Neural crest cell (in vitro differentiated cells): ENCODE measurements at regions not wholly inside any gene's neighbourhood (a gene's known extent, or its start where the extent isn't known, plus 50 kb on each side); places are given as distances from the start of the nearest gene placed in this dataset.

Experiments
- DNase-seq: peaks from one replicate; pipeline ENCODE4 v3.0.0; 2021; ENCODE audit warnings: low read depth, mixed read lengths, low spot score
- H3K27ac Mint-ChIP-seq: one replicate; pipeline ENCODE4 v1.8.0; 2021; ENCODE audit warnings: mild to moderate bottlenecking, mixed read lengths; ENCODE audit not compliant: unreplicated experiment
- H3K27me3 Mint-ChIP-seq: 2 replicates; pipeline ENCODE4 v1.8.0; 2021; ENCODE audit warnings: low read depth, mild to moderate bottlenecking, mixed read lengths
- H3K36me3 Mint-ChIP-seq: 2 replicates; pipeline ENCODE4 v1.8.0; 2021; ENCODE audit warnings: low read depth, mild to moderate bottlenecking, mixed read lengths
- H3K4me1 Mint-ChIP-seq: 2 replicates; pipeline ENCODE4 v1.8.0; 2021; ENCODE audit warnings: mixed read lengths
- H3K4me3 Mint-ChIP-seq: one replicate; pipeline ENCODE4 v1.8.0; 2021; ENCODE audit warnings: mild to moderate bottlenecking, mixed read lengths
- H3K9me3 Mint-ChIP-seq: 2 replicates; pipeline ENCODE4 v1.8.0; 2021; ENCODE audit warnings: mixed read lengths
- TF ChIP-seq, protein P1 (sequence below): fragments of 200-600 bp; sonication (generic); conservative IDR thresholded peaks from 2 replicates; pipeline ENCODE4 v1.5.0; 2021; ENCODE audit warnings: antibody characterized with exemption, mild to moderate bottlenecking

DNA sequence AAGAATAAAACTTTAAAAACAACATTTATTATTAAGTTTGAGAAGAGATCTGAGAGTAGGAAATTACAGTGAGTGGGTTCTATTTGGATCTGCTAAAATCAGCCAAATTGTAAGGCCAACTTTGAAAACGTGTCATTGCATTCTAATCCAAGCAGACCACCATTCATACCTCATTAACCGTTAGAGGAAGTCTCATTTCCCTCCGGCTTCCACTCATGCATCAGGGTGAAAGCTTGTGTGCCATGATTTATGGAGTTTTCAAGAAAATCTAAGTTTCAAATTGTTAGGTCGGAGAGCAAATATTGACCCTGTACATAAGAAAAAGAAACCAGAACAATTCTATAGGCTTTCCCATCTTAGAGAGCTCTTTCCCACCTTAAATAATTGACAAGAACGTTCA, 166.6 kb upstream of the NRG3 start:
- Mint-ChIP-seq H3K9me3 (no peaks in the 10 kb centered on the region), H3K27me3 (no peaks in the 10 kb centered on the region), H3K27ac (no peak overlapping the region), H3K36me3 (no peaks in the 10 kb centered on the region), H3K4me3 (no peak overlapping the region), H3K4me1 (no peaks in the 10 kb centered on the region)
- TF ChIP-seq, protein P1, sequence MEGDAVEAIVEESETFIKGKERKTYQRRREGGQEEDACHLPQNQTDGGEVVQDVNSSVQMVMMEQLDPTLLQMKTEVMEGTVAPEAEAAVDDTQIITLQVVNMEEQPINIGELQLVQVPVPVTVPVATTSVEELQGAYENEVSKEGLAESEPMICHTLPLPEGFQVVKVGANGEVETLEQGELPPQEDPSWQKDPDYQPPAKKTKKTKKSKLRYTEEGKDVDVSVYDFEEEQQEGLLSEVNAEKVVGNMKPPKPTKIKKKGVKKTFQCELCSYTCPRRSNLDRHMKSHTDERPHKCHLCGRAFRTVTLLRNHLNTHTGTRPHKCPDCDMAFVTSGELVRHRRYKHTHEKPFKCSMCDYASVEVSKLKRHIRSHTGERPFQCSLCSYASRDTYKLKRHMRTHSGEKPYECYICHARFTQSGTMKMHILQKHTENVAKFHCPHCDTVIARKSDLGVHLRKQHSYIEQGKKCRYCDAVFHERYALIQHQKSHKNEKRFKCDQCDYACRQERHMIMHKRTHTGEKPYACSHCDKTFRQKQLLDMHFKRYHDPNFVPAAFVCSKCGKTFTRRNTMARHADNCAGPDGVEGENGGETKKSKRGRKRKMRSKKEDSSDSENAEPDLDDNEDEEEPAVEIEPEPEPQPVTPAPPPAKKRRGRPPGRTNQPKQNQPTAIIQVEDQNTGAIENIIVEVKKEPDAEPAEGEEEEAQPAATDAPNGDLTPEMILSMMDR, result no peak
- no peak for DNase-seq

DNA sequence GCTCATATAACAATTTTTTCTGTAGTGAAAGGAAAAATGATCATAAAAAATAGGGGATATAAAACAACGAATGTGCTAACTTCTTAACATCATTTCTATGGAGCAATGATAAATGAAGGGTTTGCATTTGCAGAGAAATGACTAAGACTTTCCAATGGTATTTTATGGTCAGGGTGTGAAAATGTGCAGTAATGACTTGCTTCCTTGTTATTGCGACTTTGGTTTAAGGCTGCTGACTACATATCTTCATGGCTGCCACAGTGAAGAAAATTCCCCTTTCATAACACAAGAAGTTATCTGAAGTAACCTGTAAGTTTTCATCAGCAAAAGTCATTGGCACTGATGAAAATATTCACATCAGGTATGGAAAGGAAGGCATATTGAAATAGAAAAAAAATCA, 166.1 kb upstream of the NRG3 start:
- Mint-ChIP-seq H3K27ac (no peak overlapping the region), H3K4me3 (no peak overlapping the region), H3K9me3 (no peaks in the 10 kb centered on the region), H3K27me3 (no peaks in the 10 kb centered on the region), H3K4me1 (no peaks in the 10 kb centered on the region), H3K36me3 (no peaks in the 10 kb centered on the region)
- TF ChIP-seq, protein P1, result no peak
- no peak for DNase-seq

DNA sequence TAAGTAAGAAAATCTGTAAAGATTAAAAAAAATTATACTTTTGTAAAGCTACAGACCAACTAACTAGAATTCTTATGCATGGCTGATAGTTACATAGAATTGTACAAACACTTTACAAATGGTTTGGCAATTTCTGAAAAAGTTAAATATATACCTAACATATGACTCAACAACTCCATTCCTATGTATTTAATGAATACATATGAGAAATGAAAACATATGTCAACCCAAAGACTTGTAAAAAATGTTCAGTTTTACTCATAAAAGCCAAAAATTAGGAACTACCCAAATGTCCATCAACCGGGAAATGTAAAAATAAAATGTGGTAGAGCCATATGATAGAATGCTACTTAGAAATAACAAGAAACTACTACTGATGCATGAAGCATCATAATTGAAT, 152.6 kb upstream of the NRG3 start:
- Mint-ChIP-seq H3K27me3 (no peaks in the 10 kb centered on the region), H3K9me3 (peaks cover 3% of the 10 kb centered on the region), H3K4me1 (peaks cover 13% of the 10 kb centered on the region), H3K36me3 (peaks cover 4% of the 10 kb centered on the region), H3K27ac (no peak overlapping the region), H3K4me3 (no peak overlapping the region)
- no peak for DNase-seq
- TF ChIP-seq, protein P1, result no peak

DNA sequence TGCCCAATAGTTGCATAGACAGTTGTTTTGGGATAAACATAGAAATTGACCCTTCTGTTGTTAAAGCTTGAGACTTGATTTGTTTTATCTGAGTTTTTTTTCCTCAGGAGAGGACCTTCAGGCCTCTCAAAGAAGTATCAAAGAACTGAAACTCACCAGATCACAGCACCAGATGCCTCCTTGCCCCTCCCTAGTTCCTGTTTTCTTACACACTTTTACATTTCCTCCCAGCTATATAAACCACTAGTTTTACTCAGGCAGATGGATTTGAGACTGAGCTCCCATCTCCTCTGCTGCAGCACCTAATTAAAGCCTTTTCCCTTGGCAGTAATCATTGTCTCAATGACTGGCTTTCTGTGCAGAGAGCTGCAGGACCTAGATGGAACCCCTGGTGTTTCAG, 150.6 kb upstream of the NRG3 start:
- Mint-ChIP-seq H3K9me3 (peaks cover 3% of the 10 kb centered on the region), H3K4me1 (peaks cover 14% of the 10 kb centered on the region), H3K4me3 (no peak overlapping the region), H3K36me3 (peaks cover 4% of the 10 kb centered on the region), H3K27ac (no peak overlapping the region), H3K27me3 (no peaks in the 10 kb centered on the region)
- TF ChIP-seq, protein P1, result no peak
- DNase-seq, result no peak

DNA sequence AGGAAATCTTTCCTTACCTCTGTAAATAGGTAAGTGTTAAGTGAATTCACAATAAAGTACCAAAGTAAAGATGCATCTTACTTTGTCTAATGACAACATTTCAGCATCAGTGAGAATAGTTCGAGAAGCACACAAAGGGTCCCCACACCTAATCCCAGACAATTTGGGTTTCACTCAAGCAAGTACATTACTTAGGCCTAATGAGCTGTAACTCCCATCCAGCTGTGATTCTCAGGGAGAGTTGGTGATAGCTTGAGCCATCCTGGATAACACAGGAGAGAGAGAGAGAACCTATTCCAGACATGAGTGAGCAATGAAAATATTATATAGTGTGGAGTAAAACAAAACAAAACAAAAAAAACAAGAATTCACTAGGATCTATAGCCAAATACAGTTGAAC, 149.1 kb upstream of the NRG3 start:
- Mint-ChIP-seq H3K27ac (no peak overlapping the region), H3K36me3 (peaks cover 4% of the 10 kb centered on the region), H3K4me3 (no peak overlapping the region), H3K9me3 (peaks cover 3% of the 10 kb centered on the region), H3K4me1 (peaks cover 14% of the 10 kb centered on the region), H3K27me3 (no peaks in the 10 kb centered on the region)
- no peak for DNase-seq
- TF ChIP-seq, protein P1, result no peak

DNA sequence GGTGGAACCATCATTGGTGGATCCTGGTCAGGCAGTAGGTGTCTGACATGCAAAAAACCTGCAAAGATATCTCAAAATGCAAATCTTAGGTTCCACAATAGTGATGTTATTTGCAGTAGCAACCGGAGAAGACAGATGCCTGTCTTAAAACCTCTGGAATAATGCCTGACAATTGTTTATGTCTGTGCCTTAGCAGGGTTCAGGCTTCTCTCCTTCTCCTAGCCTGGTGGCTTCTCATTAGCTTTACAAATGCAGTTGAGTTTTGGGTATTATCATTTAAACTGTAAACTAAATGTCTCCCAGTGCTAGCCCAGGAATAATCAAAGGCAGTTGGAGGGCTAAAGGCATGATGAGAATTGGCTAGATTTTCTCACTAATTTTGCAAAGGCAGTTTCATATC, 146.3 kb upstream of the NRG3 start:
- DNase-seq, result no peak
- H3K27me3 Mint-ChIP-seq, result no peaks in the 10 kb centered on the region
- H3K4me1 Mint-ChIP-seq, result peaks cover 14% of the 10 kb centered on the region
- no peak overlapping the region for H3K4me3 Mint-ChIP-seq
- no peak overlapping the region for H3K27ac Mint-ChIP-seq
- peaks cover 2% of the 10 kb centered on the region for H3K36me3 Mint-ChIP-seq
- TF ChIP-seq, protein P1, result no peak
- peaks cover 3% of the 10 kb centered on the region for H3K9me3 Mint-ChIP-seq
